Myocyte (in vitro differentiated cells): ENCODE measurements at regions not wholly inside any gene's neighbourhood (a gene's known extent, or its start where the extent isn't known, plus 50 kb on each side); places are given as distances from the start of the nearest gene placed in this dataset.
"Not testable (repeated sequence)": the region's sequence is repeated elsewhere in the genome, so short reads cannot be mapped to it uniquely, and the experiment has no call there.

Experiments used
- DNase-seq: peaks from one replicate; pipeline ENCODE4 v3.0.0-alpha.2; 2012; ENCODE audit warnings: low read depth

DNA sequence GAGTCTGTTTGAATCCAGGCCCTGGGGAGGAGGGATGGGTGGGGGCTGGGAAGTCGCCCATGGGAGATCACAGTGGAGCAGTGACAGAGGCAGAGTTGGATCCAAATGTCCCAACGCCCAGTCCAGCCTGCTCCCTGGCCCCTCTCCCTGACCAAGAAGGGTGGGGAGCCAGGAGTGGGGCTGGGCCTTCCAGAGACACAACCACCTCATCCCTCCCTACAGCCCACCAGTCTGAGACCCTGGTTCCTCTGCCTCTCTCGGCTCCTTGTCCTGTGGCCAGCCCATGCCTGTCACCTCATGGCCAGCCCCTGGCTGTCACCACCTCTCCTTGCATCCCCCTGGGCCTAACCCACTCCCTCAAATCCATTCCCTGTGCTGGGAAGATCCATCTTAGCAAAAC lies 71.2 kb upstream of the PRR5 start:
- DNase-seq: no peak

DNA sequence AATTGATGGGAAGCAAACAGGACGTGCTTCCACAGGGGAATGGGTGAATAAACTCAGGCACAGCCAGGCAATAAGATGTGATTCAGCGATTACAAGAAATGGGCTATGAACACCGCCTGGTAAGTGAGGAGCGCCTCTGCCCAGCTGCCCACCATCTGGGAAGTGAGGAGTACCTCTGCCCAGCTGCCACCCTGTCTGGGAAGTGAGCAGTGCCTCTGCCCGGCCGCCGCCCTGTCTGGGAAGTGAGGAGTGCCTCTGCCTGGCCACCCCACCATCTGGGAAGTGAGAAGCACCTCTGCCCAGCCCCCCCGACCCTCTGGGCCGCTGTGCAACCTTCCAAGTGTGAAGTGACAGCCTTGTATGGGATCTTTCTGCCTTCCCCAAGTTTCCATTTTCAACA lies 73.2 kb upstream of the PRR5 start:
- DNase-seq: no peak

DNA sequence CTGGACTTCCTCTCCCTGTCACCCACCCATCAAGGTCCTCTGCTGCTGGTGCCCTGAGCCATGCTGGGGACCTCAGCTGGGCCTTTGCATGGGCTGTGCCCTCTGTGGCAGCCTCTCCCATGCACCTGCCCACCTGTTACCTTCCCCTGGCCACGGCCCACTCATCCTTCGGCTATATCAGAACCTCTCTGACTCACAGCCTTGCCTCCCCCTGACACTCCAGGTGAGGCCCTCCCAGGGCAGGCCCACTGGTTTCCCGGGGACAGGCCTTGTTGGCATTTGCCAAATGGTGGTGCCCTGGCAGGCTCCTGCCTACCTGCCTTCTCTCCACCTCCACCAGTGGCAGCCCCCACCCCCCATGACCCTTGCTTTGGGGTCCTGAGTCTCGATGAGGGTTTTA lies 73.7 kb upstream of the PRR5 start:
- no peak for DNase-seq

DNA sequence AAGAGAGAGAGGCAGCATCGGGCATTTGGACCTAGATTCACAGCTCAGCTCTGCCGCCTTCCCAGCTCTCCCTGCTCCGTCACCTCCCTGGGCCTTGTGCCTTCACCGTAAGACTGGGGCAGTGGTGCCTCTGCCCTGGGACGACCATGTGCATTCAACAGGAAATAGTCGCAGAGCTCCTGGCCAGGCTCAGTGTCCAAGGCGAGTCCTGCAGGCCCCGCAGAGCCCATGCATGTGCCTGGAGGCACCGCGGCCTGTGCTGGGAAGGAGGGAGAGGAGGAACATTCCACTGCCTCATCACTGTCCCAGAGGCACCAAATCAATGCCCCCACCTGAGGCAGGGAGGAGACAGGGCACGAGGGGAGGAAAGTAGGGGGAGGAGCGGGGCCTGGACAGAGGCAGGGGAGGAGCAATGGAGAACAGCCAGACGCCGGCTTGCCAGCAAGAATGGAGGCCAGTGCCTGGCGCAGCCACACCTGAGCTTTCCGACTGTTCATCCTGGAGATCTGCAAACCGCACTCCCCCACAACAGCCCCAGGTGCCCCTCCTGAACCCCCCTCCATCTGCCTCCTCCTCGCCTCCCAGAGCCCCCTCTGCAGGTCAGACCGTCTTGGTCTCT lies 74.4 kb upstream of the PRR5 start:
- no peak for DNase-seq

GRCh38 chr22:44625981-44626687 lies 75.9 kb upstream of the PRR5 start:
- DNase-seq: peak; percentile 67

- no peak for DNase-seq
Measured at GRCh38 chr22:44625421-44625760, 76.6 kb upstream of the PRR5 start.

DNA sequence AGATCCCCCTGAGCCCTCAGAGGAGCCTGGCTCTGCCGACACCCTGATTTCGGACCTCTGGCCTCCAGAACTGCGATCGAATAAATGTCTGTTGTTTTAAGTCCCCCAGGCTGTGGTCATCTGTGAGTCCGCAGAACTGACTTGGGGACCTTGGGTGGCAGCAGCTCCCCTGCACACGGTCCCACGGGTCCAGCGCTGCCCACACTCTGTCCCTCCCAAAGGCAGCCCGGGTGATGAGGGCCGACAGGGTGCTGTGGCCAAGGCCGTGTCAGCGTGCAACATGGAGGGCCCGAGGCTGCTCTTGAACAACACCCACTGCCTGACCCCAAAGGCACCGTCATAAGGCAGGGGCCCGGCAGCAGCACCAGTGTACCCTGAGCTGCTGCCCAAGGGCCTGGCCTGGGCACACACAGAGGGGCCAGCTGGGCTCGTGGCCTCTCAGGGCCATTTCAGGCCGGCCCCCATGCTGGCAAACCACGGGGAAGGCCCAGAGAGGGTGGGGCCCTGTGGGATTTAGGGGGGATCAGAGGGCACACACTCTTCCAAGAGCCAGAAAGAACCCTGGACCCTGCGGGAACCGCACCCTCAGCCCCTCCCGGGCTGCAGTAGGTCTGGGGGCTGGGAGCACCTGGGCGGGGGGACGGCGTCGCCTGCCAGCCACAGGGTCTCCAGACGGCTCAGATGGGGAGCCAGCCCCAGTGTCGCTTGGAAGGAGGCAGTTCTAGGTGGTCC lies 77.1 kb upstream of the PRR5 start:
- no peak for DNase-seq

DNA sequence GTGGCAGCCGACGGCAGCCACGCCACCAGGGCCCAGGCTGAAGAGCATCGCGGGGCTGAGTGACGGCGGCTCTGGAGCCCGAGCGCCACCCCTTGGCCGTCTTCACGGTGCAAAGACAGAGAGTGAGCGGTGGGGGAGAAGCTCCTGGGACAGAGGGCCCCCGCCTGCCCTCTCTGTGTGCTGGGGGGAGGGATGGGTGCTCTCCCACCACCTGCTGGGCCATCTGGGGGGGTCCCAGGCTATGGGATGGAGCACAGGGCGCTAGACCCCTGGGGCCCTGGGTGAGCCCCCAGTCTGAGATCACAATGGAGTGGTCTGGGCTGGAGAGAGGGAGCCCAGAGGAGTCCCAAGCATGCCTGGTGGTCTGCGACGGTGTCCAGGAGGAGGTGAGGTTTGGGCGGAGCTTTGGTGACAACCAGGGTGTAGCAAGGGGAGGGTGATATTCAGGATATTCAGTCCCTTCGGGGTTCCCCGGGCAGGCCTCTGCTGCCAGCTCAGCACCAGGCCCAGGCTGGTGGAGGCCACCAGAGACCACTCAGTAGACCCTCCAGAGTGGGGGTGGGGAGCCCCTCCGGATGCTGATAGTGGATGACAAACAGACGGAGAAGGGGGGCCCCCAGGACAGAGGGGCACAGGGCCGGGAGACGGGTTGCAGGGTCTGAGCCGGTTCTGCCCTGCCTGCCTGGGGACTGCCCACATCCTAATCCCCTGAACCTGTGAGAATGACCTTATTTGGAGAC lies 78.1 kb upstream of the PRR5 start:
- DNase-seq: no peak

DNA sequence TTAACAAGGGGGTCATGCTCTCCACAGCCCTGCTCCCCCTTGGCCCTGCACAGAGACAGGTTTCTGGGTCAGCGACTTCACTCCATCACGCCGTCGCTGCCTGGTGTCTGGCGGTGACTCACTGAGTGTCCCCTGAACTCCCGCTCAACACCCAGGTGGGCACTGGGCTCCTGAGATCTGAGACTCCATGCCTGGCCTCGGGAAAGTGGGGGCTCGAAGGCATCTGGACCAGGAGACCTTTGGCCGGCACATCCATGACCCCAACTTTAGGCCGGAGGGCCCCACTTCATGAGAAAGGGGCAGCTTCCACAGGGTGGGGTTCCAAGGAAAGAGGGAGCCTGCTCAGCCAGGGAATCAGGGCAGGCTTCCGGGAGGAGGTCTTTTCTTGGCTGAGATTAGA lies 79.3 kb upstream of the PRR5 start:
- DNase-seq: no peak

DNA sequence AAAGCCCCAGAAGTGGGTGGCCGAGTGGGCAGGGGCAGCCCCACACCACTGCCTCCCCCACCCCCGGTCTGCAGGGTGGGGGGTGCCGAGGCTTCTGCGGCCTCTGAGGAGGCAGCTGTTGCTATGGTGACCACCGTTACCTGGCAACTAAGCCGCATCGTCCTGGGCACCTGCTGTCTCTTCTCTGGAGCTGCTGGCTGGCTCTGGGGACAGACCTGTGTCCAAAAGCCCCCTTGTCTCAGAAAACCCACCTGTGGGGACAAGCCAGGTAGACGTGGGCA lies 79.9 kb upstream of the PRR5 start:
- no peak for DNase-seq

DNA sequence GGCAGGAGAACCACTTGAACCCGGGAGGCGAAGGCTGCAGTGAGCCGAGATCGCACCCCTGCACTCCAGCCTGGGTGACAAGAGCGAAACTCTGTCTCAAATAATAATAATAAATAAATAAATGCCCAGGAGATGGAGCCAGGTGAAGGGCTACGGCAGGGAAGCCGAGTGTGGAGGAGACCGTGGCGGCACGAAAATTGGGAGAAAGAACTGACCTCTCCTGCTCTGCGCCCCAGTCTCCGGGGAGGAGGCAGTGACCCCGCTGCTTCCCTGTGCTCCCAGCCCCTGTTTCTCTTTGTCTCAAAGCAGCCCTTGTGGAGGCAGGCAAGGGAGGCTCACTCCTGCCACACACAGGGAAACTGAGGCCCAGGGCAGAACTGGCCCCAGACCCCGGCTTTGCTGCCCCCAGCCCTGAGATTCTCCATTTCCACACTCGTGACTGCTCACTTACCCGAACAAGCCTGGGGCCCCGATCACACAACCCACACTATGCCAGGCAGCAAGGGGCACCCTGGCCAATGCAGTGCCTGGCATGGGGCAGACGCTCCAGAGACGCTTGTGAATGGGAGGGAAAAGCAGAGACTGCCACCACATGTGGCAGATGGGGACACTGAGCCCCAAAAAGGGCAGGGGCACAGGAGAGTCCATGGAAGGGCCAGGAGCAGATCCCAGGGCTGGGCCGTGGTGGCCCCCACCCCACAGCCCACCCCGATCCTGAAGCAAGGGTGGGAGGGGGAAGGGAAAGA lies 80.4 kb upstream of the PRR5 start:
- DNase-seq: no peak

GRCh38 chr22:44620841-44621257 lies 81.2 kb upstream of the PRR5 start:
- no peak for DNase-seq

- DNase-seq: no peak
Measured at GRCh38 chr22:44620129-44620840, 81.7 kb upstream of the PRR5 start.

- DNase-seq: not testable (repeated sequence)
Measured at GRCh38 chr22:44619560-44620128, 82.4 kb upstream of the PRR5 start.

GRCh38 chr22:44618910-44619309 lies 83.1 kb upstream of the PRR5 start:
- DNase-seq: not testable (repeated sequence)

DNA sequence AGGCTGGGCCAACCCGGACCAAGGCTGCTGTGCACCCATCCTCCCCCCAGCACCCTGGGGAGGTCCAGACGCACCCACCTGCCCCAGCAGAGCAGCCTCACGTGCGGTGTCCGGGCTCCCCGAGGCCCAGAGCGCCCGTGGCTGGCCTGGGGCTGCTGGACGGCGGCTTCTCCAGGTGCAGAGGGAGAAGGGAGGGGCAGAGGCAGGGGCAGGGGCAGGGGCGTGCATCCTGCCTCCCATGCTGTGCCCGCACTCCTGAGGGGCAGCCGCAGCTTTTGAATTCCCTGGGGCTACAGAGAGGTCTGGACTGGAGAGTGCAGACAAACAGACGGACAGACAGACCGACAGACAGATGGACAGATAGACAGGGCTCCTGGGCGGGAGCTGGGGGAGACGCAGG lies 83.6 kb upstream of the PRR5 start:
- DNase-seq: no peak

DNA sequence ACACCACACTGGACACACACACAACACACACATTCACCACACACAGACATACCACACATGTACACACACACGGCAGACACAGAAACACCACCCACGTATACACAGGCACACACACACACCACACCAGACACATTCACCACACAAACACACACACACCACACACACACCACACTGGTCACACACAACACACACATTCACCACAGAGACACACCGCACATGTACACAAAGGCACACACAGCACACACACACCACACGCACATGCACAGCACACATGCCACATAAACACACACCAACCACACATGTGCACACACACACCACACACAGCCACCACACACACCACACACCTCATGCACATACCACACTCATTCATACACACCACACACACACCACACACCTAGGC lies 84.2 kb upstream of the PRR5 start:
- no peak for DNase-seq

- DNase-seq: no peak
Measured at GRCh38 chr22:44616882-44617655, 84.9 kb upstream of the PRR5 start.

- DNase-seq: no peak
Measured at GRCh38 chr22:44616461-44616860, 85.5 kb upstream of the PRR5 start.
